HEK293T (cell line): ENCODE measurements at regions not wholly inside any gene's neighbourhood (a gene's known extent, or its start where the extent isn't known, plus 50 kb on each side); places are given as distances from the start of the nearest gene placed in this dataset.

ENCODE experiments used
- ARNT ChIP-seq: fragments of 450-650 bp; IDR thresholded peaks from 2 replicates; pipeline ENCODE4 v1.6.1; 2017; ENCODE audit warnings: mild to moderate bottlenecking
- FOXA1 ChIP-seq: fragments of 450-650 bp; IDR thresholded peaks from 2 replicates; pipeline ENCODE4 v1.6.1; 2016; ENCODE audit warnings: mild to moderate bottlenecking
- SUZ12 ChIP-seq: fragments of 450-650 bp; IDR thresholded peaks from 2 replicates; pipeline ENCODE4 v1.6.1; 2016; ENCODE audit warnings: mild to moderate bottlenecking
- TARDBP ChIP-seq: fragments of 450-650 bp; IDR thresholded peaks from 2 replicates; pipeline ENCODE4 v1.6.1; 2016
- ZNF384 ChIP-seq: fragments of 450-650 bp; IDR thresholded peaks from 2 replicates; pipeline ENCODE4 v1.6.1; 2016

DNA sequence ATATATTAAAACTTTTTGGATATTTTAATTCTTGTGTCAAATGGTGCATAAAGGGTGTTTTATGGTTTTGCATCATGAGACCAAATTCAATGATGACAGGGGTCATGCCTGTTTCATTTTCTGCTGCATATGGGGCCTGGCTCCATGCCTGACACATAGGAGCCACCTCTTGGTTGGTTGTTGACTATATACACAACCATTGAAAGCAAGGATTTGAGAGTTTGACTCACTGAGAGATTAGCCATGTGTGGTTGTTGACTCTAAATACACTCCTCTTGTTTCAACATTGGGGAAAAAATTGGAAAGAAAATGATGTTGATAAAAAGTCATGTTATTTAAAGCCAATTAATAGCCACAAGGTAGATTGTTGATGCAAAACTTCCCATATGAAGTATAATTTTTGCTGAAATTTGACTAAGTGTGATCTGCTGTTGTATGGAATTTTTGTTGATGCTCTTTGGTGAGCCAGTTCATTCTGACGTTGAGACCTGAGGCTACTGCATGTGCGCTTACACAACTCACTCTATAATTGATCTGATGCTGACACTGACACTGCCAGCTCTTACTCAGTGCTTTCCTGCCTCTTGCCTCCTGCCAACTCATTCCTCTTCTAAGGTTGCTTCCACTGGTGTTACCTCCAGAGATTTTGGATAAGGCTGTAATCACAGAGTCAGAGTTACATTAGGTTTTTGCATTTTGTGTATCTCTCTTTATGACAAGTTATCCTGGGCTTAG, 446.2 kb upstream of the SLC14A2 start:
- no peak for TF ChIP-seq TARDBP
- TF ChIP-seq SUZ12, result no peak
- TF ChIP-seq ZNF384, result no peak
- no peak for TF ChIP-seq FOXA1
- no peak for TF ChIP-seq ARNT
